HS-5 (cell line): ENCODE measurements at regions not wholly inside any gene's neighbourhood (a gene's known extent, or its start where the extent isn't known, plus 50 kb on each side); places are given as distances from the start of the nearest gene placed in this dataset.

Source experiments
- DNase-seq: peaks from one replicate; pipeline ENCODE4 v3.0.0-alpha.2; 2012; ENCODE audit warnings: low read depth

DNA sequence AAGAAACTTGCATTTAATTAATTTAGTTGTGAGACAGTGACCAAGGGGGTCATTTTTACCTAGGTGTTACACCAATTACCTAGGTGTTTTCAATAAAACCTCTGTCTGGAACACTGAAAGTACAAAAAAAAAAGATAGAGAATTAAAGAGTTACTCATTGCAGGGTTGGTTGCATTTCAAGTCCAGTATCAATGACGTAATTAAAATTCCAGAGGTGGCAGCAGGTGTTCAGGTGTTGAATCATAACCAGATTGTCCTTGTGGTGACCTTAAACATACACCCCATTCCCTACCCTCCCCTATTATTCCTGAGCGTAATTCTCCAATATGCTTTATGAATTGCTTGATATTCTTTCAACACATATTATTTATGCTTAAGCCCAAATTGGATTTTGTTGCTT is 352.0 kb upstream of the SLC8A1 start:
- no peak for DNase-seq

DNA sequence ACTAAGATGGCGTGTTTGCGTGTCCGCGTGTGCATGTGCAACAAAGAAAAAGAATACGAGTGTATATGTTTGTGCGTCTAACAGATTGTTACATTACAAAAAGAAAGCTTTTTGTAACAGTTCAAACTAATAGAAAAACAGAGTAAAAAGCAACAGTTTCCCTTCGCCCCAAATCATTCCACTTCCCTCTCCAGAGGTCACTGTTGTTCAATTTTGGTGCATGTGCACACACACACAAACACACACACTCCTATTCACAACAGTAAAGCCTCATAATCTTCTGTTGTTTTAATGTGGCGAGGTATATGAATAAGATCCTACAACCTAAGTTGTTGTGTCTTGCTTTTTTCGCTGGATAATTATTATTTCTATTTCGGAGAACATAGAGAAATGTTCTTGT is 357.3 kb upstream of the SLC8A1 start:
- no peak for DNase-seq

DNA sequence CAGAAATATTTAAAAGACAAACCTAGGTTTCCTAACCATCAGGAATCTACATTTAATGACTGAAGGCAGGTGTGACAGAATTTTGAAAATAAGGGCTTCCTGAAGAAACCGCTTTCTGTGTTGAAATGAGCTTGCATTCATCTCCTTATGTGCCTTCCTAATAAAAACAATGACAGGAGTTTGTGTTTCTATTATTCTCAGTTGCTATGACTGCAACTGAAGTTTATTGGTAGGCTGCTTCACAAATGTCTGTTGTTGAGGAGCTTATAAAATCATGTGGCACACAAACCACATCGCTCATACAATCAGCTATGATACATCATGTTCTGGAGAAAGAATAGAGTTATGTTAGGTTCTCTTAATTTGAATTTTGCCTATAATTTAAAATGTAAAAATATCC is 362.7 kb upstream of the SLC8A1 start:
- no peak for DNase-seq

DNA sequence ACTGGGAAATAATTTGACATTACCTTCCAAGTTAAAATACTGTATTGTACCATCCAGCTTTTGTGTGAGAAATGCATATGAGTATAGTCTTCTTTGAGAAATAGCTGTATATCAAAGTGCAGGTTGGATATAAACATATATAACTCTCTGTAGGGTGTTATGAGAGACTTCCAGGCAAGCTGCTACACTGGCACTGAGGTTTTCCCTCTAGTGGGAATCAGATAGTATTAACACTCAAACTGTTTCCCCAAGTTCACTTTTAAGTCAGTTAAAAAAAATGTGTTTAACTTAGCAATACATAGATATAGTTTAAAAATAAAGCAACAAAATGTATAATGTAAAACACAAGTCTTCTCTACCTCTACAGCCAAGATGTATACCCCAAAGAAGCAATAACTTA is 368.4 kb upstream of the SLC8A1 start:
- peak; percentile 10 for DNase-seq

DNA sequence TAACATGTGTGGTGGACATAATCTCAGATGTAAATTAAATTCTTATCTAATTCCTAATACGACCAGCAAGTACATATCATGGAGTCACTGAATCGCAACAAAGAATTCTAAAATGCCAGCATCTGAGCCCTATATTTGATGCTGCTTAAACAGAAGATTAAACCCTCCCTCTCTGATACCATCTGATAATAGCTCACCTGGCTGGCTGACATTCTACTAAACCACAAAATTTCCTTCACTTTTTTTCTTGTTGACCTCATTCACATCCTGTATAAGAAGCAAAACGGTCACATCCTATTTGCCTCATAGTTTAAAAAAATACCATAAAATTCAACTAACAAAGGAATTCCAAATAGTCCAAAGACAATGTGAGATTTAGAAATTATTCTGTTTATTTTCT is 371.6 kb upstream of the SLC8A1 start:
- no peak for DNase-seq

DNA sequence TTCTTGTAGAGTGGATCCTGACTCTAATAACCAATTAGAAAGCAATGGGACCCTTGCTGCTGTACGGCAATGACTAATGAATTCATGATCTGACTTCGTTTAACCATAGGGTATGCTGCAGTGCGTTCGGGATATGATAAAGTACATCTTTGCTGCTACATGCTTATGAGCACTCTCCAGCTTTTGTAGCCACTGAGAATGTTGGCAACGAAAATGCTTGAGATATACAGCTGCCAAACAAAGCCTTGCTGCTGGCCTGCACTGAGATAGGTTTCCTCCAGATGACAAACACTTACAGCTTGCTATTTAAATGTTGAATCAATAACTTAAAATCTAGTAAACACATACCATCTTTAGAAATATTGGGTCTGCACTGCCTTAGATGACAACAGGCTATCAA is 372.4 kb upstream of the SLC8A1 start:
- no peak for DNase-seq

DNA sequence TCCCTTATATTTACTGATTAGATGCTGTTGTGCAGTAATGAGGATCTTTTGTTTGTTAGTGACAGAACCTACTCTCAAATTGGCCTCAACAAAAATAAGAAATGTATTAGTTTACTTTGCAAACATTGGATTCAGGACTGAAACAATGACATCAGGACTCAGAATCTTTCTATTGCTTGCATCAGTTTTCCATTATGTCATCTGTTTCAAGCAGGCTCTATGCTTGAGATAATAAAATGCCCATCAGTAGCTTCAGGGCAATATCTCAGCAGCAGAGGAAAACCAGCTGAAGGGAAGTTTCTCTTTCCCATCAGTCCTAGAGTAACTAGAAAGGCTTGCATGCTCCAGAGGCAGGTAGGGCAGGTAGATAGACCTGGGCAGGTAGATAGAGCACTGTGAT is 375.5 kb upstream of the SLC8A1 start:
- no peak for DNase-seq

DNA sequence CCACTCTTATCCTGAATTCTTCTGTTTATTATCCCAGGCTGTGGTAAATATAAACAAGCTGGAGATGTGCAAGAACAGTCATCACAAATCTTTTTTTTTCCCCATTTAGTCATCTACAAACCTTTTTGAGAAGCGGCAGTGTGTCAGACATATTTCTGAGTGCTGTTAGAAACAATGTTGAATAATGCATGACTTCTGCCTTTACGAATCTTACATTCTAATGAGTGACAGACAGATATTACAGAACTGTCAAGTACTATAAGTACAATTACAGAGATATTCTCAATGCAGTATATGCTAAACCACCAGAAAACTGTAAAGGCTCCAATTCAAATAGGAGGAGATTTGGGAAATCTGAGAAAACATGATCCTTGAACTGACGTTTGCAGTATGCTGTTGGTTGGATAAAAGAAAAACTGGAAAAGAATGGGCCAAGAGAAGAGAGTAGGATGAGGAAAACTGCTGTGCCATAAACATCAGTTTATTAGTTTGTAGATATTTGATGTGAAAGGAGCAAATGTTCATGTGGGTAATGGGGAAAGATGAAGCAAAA is 379.5 kb upstream of the SLC8A1 start:
- DNase-seq: no peak

DNA sequence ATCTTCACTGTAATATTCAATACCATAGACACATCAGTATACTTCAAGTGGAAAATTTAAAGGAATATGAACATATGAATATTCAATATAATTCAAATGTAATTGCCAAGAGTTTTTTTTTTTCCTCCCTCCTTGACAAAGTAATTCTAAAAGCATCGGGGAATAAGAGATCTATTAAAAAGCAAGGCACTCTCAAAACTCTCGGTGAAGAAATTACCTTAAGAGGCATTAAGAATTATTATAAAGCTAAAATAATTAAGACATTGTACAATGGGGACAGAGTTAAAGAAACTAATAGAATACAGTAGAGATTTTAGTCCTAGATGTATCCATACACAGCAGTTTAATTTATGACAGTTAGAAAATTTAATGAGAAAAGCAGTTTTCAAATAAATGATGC is 390.0 kb upstream of the SLC8A1 start:
- no peak for DNase-seq

DNA sequence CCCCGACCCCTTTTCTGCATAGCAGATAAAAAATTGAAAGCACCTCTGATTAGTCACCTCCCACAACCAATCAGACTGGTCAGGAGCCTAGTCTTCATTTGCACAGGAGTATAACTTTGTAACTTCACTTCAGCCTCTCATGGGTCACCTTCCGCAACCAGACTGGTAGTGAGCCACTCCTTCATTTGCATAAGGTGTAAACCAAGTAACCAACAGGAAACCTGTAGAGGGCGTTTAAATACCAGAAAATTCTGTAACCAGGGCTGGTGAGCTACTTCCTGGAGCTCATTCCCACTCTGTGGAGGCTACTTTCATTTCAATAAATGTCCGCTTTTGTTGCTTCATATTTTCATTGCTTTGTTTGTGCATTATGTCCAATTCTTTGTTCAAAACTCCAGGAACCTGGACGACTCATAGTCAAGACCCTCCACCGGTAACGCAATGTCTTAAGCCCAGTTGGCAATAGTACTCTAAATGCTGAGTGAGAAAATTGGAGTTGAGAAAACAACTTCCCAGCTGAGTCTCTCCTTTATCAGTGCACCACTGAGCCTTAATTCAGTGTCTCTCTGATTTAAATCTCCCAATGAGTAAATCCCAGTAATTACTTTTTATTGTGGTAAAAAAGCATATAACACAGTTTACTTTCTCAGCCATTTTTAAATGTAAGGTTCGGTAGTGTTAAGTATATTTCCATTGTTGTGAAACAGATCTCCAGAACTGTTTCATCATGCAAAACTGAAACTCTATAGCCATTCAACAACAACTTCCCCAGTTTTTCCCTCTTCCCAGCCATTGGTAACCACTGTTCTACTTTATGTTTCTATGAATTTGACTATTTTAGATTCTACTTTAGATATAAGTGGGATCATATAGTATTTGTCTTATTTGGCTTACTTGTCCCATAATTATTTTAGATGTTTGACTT is 392.7 kb upstream of the SLC8A1 start:
- peak; percentile 2 for DNase-seq

DNA sequence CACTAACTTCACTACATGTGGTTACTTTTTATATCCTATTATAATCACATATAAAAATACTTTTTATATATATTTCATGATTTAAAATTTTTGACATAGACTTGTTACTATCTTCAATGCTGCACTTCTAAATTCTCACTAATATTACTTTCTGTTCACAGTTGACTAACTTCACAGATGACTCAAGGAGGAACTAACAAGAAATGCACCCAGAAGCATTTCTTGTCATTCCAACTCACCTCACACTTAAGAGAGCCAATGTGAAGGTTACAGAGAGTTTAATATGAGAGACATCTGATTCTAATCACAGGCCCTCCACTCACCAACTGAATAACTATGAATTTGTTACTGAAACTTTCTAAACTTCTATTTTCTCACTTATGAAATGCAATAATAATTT is 399.8 kb upstream of the SLC8A1 start:
- DNase-seq: no peak

DNA sequence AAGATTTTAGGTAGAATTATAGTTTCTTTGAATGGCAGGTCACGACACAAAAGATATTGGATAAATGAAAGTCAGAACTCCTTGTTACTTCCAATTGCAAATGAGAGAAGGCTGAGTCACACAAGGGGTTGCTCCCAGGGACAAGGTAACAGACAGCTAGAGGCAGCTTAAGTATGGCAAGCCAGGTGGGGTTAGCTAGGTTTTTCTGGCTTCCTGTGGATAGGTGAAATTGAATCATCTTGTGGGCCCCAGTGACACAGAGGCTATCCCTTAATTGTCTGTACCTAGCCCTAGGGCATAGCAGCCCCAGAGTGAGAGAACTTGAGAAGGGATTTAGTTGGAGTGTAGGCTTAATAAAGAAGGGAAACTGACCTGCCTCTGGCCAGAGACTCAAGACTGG is 407.7 kb upstream of the SLC8A1 start:
- no peak for DNase-seq

DNA sequence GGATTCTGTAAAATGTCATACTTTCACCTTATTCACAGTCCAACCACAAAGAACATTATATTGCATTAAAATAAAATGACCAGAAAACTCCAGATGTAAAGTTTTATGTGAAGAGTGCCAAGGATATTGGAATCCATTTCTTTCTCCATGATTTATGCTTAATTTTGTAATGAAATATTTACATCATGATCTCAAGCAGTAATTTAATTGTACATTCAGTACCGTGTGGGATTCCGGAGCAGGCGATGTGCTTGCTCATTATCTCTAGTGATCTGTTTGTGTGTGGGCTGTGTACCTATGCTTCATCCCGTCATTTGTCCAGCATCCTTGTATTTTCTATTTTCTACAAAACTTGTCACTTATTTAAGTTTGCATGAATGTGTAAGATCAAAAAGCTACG is 415.9 kb upstream of the SLC8A1 start:
- DNase-seq: no peak

DNA sequence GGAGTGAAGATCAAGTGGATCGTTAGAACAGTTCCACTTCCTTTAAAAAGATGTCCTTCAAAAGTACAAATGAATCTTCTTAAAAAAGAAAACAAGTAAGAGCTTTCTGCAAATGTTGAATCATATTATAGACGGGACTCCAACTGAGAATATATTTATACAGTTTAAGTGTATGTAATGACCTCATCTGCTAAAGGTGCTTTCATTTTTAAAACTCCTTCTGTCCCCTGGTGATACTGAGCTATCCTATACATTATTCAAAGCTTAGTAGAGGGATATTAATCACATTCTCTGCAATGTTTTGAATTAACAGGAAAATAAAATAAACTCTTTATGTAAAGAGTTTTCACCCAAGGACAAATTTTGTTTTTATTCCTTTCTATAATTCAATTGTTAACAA is 420.7 kb upstream of the SLC8A1 start:
- DNase-seq: no peak

DNA sequence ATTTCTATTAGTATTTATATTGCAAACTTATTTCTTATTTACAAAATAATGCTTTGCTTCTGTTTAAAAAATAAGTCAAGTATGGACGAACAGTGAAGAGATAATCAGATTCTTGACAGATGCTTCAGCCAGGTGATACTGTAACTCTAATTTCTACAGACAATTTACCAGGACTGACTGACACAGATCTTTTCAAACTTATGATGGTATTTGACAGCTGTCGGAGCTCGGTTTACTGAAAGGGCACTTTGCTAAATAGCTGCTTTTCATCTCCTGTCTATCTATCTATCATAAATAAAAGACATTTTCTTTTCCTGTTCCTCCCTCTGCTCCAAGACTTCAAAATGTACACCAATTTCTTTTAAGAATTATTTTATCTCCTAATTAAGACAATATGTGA is 422.5 kb upstream of the SLC8A1 start:
- no peak for DNase-seq

DNA sequence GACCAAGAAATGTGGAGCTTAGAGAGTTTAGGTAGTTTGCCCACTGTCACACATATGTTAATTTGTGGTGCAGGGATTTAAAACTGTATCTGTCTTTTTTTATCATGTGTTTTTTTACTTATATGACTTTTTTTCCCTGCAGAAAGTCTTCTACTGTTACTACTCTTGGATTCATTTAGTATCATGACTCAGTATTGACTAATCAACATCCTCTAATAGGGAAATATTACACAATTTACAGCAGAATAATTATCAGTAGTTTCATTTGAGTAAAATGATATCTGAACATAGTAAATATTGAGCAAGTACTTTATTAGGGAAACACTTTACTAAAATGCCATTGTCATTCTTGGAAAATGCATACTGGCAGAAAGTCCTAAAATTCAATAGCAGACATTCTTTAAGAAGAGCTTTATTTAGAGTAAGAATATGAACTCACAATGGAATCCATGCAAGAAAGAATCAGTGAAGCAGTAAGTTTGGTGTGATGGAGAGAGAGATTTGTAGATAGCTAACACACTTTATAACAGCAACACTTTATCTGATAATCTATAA is 425.9 kb upstream of the SLC8A1 start:
- no peak for DNase-seq

DNA sequence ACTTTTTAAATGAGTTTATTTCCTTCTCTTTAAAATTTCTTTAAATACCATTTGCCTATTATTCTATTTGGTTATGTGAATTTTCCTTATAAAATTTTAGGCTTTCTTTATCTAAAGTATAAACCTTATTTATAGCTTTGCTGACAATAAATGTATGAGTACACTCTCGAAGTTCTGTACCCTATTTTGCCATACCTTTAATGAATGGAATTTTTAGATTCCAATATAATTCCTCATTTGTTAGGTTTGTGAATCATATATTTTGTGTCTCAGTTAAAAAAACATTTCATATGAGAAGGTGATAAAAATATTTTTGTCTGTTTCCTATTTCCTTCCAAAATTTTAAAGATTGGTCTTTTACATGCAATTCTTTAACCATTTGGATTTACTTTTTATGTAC is 427.4 kb upstream of the SLC8A1 start:
- no peak for DNase-seq

DNA sequence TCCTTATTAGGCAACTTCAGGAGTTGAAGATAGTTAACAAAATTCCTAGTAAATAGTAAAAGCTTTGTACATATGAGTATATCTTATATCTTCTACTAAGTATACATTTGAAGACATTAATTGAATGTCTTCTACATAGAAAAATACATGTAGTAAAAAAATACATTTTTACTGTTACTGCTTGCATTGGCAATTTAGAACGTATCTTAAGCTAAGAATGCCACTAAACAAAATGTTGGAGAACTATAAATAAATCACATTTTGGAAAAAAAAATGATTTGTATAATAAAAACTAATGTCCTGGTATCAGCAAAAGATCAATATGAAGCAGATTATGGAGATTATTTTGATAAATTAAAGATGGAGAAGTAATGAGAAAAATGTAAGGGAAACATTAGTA is 434.2 kb upstream of the SLC8A1 start:
- DNase-seq: no peak

DNA sequence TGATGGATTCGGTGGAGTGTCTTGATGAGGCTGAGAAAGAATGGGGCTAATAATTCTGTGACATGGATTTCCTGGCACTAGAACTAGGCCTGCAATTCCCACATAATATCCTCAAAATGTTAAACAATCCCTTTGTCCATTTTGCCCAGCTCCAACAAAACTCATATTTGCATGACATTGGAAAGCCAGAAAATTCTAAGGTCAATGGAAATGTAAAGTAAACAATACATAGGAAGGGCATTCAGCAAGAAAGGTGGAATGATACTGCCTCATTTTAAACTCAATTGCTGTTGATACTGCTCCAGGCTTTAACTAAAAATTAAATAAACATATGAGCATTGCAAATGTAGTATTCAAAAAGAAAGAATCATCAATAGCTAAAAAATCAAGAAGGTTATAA is 434.8 kb upstream of the SLC8A1 start:
- DNase-seq: no peak

DNA sequence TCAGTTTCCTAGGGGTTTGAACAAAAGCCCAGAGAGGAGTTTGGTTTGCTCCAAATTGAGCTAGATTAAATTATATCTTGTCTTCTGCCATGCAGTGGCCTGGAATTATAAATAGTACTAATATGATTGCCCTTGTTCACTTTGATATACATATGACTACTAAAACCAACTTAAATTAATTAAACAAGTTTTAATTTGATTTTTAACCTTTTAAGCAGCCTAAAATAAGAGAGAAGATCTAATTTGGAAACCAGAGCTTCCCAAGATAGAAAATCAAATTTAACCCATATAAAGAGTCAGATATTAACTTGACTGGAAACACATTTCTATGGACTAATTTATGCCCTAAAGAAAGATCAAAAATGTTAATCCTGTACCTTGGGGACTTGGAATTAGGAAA is 444.5 kb upstream of the SLC8A1 start:
- no peak for DNase-seq

DNA sequence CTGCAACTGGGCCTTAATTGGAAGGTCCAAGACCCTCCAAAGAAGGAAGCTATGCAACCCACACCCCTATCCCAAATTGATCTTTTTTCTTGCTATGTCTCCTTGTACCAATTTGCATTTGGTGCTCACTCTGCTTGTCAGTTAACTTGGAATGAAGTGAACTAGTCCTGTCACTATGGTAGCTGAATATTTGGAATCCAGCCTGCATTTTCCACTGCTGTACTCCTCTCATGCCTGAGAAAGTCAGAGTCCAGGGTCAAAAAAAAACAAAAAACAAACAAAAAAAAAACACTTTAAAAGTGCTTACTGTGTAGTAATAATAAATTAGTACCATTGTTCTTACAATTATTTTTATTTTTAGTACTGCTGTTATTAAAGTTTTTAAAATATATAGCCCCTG is 462.8 kb upstream of the SLC8A1 start:
- DNase-seq: no peak

DNA sequence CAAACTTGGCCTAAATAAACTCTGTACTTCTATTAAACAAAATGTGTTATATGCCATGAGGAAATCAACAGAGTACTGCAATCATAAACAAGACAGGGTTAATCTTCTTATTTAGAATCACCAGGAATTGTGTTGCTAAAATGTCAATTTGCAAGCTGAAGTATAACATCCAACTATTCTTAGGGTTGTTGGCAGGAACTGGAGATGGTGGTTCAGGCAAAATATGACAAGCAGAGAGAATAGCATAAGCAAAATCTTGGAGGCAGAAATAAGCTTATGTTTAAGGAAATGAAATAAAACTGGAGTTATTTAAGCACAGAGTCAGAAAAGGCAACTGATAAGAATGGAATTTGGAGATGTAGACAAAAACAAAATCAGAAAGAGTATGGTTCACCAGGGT is 463.8 kb upstream of the SLC8A1 start:
- DNase-seq: no peak

DNA sequence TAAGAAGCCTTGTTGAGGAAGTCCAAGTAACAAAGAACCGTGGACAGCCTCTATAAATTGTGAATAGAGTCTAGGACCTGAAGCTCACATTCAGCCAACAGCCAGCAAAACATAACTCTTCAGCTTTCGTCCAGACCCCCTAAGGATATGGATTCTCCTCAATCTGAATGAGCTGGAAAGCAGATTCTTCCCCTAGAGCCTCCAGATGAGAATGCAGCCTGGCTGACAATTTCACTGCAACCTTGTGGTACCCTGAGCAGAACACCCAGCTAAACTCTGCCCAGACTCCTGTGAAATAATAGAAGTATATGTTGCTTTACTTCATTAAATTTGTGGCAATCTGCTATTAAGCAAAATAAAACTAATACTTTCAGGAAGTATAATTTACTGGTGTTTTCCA is 483.5 kb upstream of the SLC8A1 start:
- DNase-seq: no peak

DNA sequence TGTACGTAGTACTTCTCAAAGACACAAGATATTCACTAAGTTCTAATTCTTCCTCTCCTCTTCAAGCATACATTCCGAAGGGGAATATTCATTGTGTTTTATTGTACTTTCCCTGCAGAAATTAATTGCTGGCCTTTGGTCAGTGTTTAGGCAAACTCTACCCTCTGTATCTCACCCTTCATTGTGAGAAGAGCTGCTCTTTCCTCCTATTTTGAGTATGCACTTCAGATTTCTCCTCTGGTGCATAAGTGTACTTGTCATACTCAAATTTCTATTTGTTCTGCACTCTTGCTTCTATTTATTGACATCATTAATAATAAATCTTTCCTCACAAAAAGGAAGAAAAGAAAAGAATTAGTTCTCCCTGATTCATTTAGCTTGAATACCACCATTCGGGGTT is 485.4 kb upstream of the SLC8A1 start:
- no peak for DNase-seq
